ENCODE measurements at regions not wholly inside any gene's neighbourhood (a gene's known extent, or its start where the extent isn't known, plus 50 kb on each side); places are given as distances from the start of the nearest gene placed in this dataset.
"Not testable (repeated sequence)": the region's sequence is repeated elsewhere in the genome, so short reads cannot be mapped to it uniquely, and the experiment has no call there.

DNA sequence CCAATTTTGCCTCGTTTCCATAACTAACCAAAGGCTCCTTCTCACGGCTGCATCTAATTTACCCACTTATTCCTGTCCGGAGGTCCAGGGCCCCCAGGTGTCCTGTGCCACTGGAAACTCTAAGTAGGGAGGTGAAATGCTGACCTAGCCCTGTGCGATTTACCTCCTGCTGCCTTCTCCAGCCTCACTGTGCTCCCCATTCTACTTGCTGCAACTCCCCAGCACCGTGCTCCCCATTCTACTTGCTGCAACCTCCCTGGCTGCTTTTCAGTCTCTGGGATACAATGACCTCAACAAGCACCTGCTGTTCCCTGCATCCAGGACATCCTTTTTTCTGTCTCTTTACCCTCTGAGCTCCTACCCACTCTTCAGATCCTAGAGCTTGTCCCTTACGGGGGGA, 254.7 kb upstream of the PROK2 start:
- no peak overlapping the region for H3K4me3 Mint-ChIP-seq
- H3K36me3 Mint-ChIP-seq (ENCODE audit: low read depth): peaks cover 5% of the 10 kb centered on the region
- H3K27me3 Mint-ChIP-seq (ENCODE audit: low read depth): peaks cover 7% of the 10 kb centered on the region
- no peak overlapping the region for H3K27ac Mint-ChIP-seq
- H3K4me1 Mint-ChIP-seq (ENCODE audit: low read depth): peaks cover 2% of the 10 kb centered on the region
- H3K9me3 Mint-ChIP-seq: peaks cover 8% of the 10 kb centered on the region

DNA sequence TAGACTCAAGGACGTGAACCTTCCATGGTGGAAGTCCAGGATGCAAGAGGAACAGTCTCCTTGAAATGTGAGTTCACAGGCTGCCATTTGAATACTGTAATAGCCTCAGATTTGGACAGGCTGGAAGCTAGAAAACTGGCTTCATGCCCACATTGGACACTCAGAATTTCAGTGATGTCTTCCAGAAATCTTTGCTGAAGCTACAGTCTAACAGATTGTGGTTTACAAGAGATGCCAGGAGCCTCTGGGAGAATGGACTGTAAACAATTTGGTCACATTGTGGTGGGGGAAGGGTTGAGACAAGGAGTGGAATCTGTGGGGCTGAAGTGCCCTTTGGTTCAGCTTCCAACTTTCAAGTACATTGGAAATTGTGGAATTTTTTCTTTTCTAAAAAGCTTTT, 252.0 kb upstream of the PROK2 start:
- Mint-ChIP-seq H3K36me3 (ENCODE audit: low read depth) (peaks cover 5% of the 10 kb centered on the region), H3K27me3 (ENCODE audit: low read depth) (peaks cover 7% of the 10 kb centered on the region), H3K9me3 (peaks cover 8% of the 10 kb centered on the region), H3K4me3 (no peak overlapping the region), H3K4me1 (ENCODE audit: low read depth) (peaks cover 7% of the 10 kb centered on the region), H3K27ac (no peak overlapping the region)

DNA sequence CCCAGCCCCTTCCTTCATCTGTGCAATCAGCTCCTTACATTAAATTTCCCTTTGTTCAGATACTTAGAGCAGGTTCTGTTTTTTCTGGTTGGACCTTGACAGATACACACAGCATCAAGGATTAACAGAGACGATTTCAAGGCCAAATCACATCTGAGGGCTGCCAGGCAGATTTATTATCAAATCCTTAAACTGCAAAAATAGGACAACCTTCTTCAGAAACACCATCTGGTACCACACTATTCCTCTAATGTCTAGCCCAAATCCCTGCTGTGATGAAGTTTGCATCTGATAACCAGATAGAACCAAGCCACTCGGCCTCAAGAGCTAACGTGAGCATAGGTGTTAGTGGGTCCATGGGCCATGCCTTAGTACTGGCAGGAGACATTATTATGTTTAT, 250.7 kb upstream of the PROK2 start:
- Mint-ChIP-seq H3K36me3 (ENCODE audit: low read depth) (peaks cover 5% of the 10 kb centered on the region), H3K4me3 (no peak overlapping the region), H3K27ac (no peak overlapping the region), H3K27me3 (ENCODE audit: low read depth) (peaks cover 7% of the 10 kb centered on the region), H3K9me3 (peaks cover 8% of the 10 kb centered on the region), H3K4me1 (ENCODE audit: low read depth) (peaks cover 15% of the 10 kb centered on the region)

DNA sequence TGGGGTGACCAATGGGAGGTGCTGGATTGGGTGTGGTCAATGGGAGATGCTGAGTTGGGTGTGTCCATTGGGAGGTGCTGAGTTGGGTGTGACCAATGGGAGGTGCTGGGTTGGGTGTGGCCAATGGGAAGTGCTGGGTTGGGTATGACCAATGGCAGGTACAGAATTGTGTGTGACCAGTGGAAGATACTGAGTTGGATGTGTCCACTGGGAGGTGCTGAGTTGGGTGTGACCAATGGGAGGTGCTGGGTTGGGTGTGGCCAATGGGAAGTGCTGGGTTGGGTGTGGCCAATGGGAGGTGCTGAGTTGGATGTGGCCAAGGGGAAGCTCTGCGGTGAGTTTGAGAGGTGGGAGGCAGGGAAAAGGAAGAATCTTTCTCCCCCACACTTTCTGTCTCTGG, 250.0 kb upstream of the PROK2 start:
- Mint-ChIP-seq H3K27me3 (ENCODE audit: low read depth) (peaks cover 7% of the 10 kb centered on the region), H3K27ac (no peak overlapping the region), H3K36me3 (ENCODE audit: low read depth) (peaks cover 5% of the 10 kb centered on the region), H3K4me1 (ENCODE audit: low read depth) (peaks cover 15% of the 10 kb centered on the region), H3K4me3 (no peak overlapping the region), H3K9me3 (peaks cover 8% of the 10 kb centered on the region)

DNA sequence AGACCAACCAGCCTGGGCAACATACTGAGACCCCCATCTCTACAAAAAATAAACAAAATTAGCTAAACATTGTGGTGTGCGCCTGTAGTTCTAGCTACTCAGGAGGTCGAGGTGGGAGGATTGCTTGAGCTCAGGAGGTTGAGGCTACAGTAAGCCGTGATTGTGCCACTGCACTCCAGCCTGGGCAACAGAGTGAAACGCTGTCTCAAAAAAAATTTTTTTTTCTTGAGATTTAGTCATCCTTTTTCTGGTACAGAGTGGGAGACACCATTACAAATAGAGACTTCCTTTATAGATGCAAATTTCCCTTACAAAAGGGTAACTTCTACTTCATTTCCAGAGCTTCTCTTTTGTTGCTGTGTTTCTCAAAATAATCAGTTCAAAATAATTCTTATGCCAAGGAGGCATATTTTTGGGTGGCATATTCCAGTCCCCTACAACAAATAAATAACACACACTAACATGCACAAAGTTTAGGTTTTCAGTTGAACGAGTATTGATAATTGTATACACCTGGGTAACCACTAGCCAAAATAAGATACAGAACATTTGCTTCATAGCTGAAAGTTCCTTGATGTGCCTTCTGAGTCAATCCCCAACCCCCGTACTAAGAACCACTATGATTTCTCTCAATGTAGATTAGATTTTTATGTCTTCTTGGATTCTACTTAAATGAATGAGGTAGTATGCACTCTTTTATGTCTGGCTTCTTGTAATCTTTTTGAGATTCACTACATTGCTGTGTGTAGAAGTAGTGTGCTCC, 248.9 kb upstream of the PROK2 start:
- no peak overlapping the region for H3K4me3 Mint-ChIP-seq
- H3K27ac Mint-ChIP-seq: no peak overlapping the region
- H3K4me1 Mint-ChIP-seq (ENCODE audit: low read depth): peaks cover 15% of the 10 kb centered on the region
- peaks cover 7% of the 10 kb centered on the region for H3K27me3 Mint-ChIP-seq (ENCODE audit: low read depth)
- H3K36me3 Mint-ChIP-seq (ENCODE audit: low read depth): peaks cover 5% of the 10 kb centered on the region
- H3K9me3 Mint-ChIP-seq: peaks cover 8% of the 10 kb centered on the region

DNA sequence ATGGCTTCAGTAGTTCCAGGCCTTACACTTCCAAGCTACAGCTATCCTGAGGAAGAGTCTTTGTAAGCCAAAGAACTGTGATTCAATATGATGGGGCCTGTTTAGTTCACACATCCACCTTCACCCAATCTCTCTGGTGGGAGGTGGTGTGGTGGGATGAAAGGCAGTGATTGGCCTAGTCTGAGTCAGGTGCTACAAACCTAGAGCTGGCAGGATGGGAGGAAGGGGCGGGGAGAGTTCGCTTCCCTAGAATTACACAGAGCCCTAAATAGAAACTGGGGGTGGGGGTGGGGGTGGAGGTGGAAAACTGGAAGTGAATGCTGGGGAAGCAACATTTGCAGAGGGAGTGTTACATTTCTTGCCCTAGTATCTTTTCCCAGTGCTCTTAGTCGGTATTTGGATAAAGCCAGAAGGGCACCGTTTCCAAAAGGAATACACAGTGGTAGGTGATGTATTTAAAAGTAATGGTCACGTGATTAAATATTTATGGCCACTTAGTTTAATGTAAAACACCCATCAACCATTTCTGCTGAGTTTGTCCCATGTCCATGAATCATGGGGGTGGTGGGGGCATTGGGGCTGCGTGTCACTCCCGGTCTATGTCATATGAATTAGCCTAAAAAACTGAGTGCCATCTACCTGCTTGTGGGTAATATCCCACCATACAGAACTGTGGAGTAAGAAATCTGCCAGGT, 247.6 kb upstream of the PROK2 start:
- H3K4me1 Mint-ChIP-seq (ENCODE audit: low read depth): peaks cover 15% of the 10 kb centered on the region
- peaks cover 4% of the 10 kb centered on the region for H3K9me3 Mint-ChIP-seq
- H3K36me3 Mint-ChIP-seq (ENCODE audit: low read depth): peaks cover 4% of the 10 kb centered on the region
- H3K27ac Mint-ChIP-seq: no peak overlapping the region
- H3K27me3 Mint-ChIP-seq (ENCODE audit: low read depth): peaks cover 2% of the 10 kb centered on the region
- no peak overlapping the region for H3K4me3 Mint-ChIP-seq

DNA sequence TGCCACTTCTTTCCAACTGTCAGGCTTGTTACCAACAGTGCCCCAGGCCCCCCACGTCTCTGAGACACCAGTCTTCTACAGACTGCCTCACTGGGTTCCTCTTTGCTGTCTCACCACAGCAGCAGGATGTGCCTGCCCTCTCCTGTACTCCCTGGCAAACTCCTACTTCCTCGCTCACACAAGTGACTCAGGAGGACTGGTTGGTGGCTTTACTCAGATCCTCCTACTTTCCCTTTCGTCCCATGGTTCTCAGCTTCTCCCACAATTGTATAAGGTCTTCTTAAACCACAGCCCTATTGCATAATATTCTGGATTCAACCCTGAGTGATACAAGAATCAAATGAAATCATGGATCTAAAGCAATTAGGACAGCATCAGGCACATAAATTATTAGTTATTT, 246.6 kb upstream of the PROK2 start:
- H3K9me3 Mint-ChIP-seq: no peaks in the 10 kb centered on the region
- no peaks in the 10 kb centered on the region for H3K27me3 Mint-ChIP-seq (ENCODE audit: low read depth)
- H3K27ac Mint-ChIP-seq: no peak overlapping the region
- no peak overlapping the region for H3K4me3 Mint-ChIP-seq
- peaks cover 3% of the 10 kb centered on the region for H3K36me3 Mint-ChIP-seq (ENCODE audit: low read depth)
- peaks cover 14% of the 10 kb centered on the region for H3K4me1 Mint-ChIP-seq (ENCODE audit: low read depth)

GRCh38 chr3:72030296-72030695, 245.3 kb upstream of the PROK2 start:
- H3K27me3 Mint-ChIP-seq (ENCODE audit: low read depth); H3K9me3 Mint-ChIP-seq; H3K36me3 Mint-ChIP-seq (ENCODE audit: low read depth); H3K27ac Mint-ChIP-seq; H3K4me3 Mint-ChIP-seq: not testable (repeated sequence)
- peaks cover 14% of the 10 kb centered on the region for H3K4me1 Mint-ChIP-seq (ENCODE audit: low read depth)

DNA sequence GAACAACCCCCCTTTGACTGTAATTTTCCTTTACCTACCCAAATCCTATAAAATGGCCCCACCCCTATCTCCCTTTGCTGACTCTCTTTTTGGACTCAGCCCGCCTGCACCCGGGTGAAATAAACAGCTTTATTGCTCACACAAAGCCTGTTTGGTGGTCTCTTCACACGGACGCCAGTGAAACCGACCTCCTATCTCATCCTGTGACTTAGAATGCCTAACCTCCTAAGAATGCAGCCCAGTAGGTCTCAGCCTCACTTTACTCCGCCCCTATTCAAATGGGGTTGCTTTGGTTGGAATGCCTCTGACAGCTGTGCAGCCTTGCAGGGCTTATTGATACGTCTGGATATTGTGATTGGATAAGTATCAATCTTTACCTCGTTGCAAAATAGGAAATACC, 243.8 kb upstream of the PROK2 start:
- not testable (repeated sequence) for H3K27me3 Mint-ChIP-seq (ENCODE audit: low read depth); H3K27ac Mint-ChIP-seq; H3K9me3 Mint-ChIP-seq; H3K36me3 Mint-ChIP-seq (ENCODE audit: low read depth); H3K4me3 Mint-ChIP-seq
- peaks cover 14% of the 10 kb centered on the region for H3K4me1 Mint-ChIP-seq (ENCODE audit: low read depth)

DNA sequence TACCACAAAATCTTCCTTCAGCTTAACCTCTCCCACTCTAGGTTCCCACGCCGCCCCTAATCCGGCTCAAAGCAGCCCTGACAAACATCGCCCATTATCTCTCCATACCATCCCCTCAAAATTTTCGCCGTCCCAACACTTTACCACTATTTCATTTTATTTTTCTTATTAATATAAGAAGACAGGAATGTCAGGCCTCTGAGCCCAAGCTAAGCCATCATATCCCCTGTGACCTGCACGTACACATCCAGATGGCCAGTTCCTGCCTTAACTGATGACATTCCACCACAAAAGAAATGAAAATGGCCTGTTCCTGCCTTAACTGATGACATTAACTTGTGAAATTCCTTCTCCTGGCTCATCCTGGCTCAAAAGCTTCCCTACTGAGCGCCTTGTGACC, 243.4 kb upstream of the PROK2 start:
- not testable (repeated sequence) for H3K27me3 Mint-ChIP-seq (ENCODE audit: low read depth); H3K9me3 Mint-ChIP-seq; H3K27ac Mint-ChIP-seq; H3K36me3 Mint-ChIP-seq (ENCODE audit: low read depth); H3K4me3 Mint-ChIP-seq
- H3K4me1 Mint-ChIP-seq (ENCODE audit: low read depth): peaks cover 14% of the 10 kb centered on the region

GRCh38 chr3:72027728-72028127, 242.8 kb upstream of the PROK2 start:
- not testable (repeated sequence) for H3K27me3 Mint-ChIP-seq (ENCODE audit: low read depth); H3K9me3 Mint-ChIP-seq; H3K36me3 Mint-ChIP-seq (ENCODE audit: low read depth); H3K27ac Mint-ChIP-seq; H3K4me3 Mint-ChIP-seq
- peaks cover 14% of the 10 kb centered on the region for H3K4me1 Mint-ChIP-seq (ENCODE audit: low read depth)

- Mint-ChIP-seq H3K36me3 (ENCODE audit: low read depth) (peaks cover 1% of the 10 kb centered on the region), H3K9me3 (peaks cover 11% of the 10 kb centered on the region), H3K27me3 (ENCODE audit: low read depth) (no peaks in the 10 kb centered on the region), H3K4me1 (ENCODE audit: low read depth) (no peaks in the 10 kb centered on the region), H3K27ac (no peak overlapping the region), H3K4me3 (no peak overlapping the region)
These were observed 237.1 kb upstream of the PROK2 start for GRCh38 chr3:72022027-72022426.

GRCh38 chr3:72021531-72021930, 236.6 kb upstream of the PROK2 start:
- Mint-ChIP-seq H3K4me1 (ENCODE audit: low read depth) (no peaks in the 10 kb centered on the region), H3K4me3 (no peak overlapping the region), H3K36me3 (ENCODE audit: low read depth) (peaks cover 1% of the 10 kb centered on the region), H3K9me3 (peaks cover 11% of the 10 kb centered on the region), H3K27me3 (ENCODE audit: low read depth) (no peaks in the 10 kb centered on the region), H3K27ac (no peak overlapping the region)

DNA sequence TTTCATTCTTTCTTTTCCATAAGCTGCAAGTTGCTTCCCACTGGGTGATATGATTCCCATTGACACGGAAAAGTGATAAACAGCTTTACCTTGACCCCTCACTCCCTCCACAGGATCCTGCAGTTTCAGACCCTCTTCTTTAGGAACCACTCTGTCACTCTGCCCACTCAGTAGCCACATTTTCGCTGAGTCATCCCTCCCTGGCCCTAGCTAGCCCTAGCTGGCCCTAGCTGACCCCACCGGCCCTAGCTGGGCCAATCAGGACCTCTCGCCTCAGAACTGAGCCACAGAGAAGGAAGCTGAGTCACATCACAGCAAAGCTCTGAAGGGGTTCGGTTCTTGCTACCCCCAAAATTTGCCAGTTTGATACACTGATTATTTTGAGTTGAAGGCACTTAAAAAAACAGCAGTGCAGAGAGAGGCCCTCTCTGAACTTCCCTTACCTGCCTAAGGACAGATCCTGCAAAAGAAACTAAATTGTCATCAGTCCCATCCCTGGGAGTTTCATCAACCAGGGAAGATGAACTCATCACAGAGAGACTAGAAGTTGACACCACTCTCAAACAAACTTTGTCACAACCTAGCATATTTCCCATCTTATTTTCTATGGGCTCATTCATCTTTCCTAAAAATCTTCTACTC, 233.5 kb upstream of the PROK2 start:
- Mint-ChIP-seq H3K27ac (no peak overlapping the region), H3K9me3 (peaks cover 11% of the 10 kb centered on the region), H3K27me3 (ENCODE audit: low read depth) (no peaks in the 10 kb centered on the region), H3K4me1 (ENCODE audit: low read depth) (no peaks in the 10 kb centered on the region), H3K36me3 (ENCODE audit: low read depth) (peaks cover 1% of the 10 kb centered on the region), H3K4me3 (no peak overlapping the region)

GRCh38 chr3:72017935-72018334, 233.0 kb upstream of the PROK2 start:
- no peak overlapping the region for H3K4me3 Mint-ChIP-seq
- peaks cover 1% of the 10 kb centered on the region for H3K36me3 Mint-ChIP-seq (ENCODE audit: low read depth)
- H3K9me3 Mint-ChIP-seq: peaks cover 11% of the 10 kb centered on the region
- no peak overlapping the region for H3K27ac Mint-ChIP-seq
- no peaks in the 10 kb centered on the region for H3K27me3 Mint-ChIP-seq (ENCODE audit: low read depth)
- no peaks in the 10 kb centered on the region for H3K4me1 Mint-ChIP-seq (ENCODE audit: low read depth)
